Brain microvascular endothelial cell (primary cell): ENCODE measurements at regions not wholly inside any gene's neighbourhood (a gene's known extent, or its start where the extent isn't known, plus 50 kb on each side); places are given as distances from the start of the nearest gene placed in this dataset.

ENCODE experiments used
- DNase-seq: peaks from one replicate; pipeline ENCODE4 v3.0.0-alpha.2; 2020
- H3K27ac ChIP-seq: fragments of 250-450 bp; sonication (Bioruptor Pico); 2 replicates; pipeline ENCODE4 v1.5.1; 2020; ENCODE audit warnings: mild to moderate bottlenecking, moderate library complexity
- H3K27me3 ChIP-seq: fragments of 250-450 bp; sonication (Bioruptor Pico); replicated peaks from 2 replicates; pipeline ENCODE4 v1.5.1; 2020; ENCODE audit warnings: mild to moderate bottlenecking
- H3K36me3 ChIP-seq: fragments of 250-450 bp; sonication (Bioruptor Pico); replicated peaks from 2 replicates; pipeline ENCODE4 v1.5.1; 2020; ENCODE audit warnings: mild to moderate bottlenecking
- H3K4me3 ChIP-seq: 2 replicates; pipeline ENCODE4 v1.5.1; 2011; ENCODE audit warnings: low read depth, mild to moderate bottlenecking, control low read depth, low read length, moderate library complexity
- in situ Hi-C: cut with HindIII; loops from 2 replicates; pipeline ENCODE4 v1.10.0; 2017; ENCODE audit warnings: low sequenced_read_pairs, low pct_ligation_motif_present
- TF ChIP-seq, protein P1 (sequence below): IDR thresholded peaks from 2 replicates; pipeline ENCODE4 v1.5.1; 2011; ENCODE audit warnings: low read depth, mild to moderate bottlenecking, moderate library complexity, low read length, control low read depth, inconsistent platforms; ENCODE audit errors: missing control alignments

DNA sequence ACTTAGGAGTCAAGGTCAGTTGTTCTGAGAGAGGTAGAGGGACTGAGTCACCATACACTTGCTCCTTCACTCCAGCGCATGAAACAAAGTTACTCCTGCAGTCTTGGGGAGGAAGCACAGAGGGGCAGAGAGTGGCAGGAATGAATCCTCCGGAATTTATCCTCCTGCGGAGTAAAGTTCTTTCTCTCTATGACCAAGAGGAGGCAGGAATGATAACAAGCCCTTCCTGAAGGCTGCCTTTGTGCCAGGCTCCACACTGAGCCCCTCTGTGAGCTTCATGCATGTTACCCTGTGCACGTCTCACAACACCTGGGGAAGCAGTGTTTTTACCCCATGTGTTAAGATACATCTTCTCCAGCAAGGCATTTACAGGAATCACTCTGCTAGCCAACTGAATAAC, 458.4 kb downstream of the KLF12 start:
- in situ Hi-C loops = no loop called here
- TF ChIP-seq, protein P1, sequence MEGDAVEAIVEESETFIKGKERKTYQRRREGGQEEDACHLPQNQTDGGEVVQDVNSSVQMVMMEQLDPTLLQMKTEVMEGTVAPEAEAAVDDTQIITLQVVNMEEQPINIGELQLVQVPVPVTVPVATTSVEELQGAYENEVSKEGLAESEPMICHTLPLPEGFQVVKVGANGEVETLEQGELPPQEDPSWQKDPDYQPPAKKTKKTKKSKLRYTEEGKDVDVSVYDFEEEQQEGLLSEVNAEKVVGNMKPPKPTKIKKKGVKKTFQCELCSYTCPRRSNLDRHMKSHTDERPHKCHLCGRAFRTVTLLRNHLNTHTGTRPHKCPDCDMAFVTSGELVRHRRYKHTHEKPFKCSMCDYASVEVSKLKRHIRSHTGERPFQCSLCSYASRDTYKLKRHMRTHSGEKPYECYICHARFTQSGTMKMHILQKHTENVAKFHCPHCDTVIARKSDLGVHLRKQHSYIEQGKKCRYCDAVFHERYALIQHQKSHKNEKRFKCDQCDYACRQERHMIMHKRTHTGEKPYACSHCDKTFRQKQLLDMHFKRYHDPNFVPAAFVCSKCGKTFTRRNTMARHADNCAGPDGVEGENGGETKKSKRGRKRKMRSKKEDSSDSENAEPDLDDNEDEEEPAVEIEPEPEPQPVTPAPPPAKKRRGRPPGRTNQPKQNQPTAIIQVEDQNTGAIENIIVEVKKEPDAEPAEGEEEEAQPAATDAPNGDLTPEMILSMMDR = no peak
- H3K4me3 ChIP-seq = no peak overlapping the region
- DNase-seq = no peak
- no peaks in the 10 kb centered on the region for H3K27me3 ChIP-seq
- no peaks in the 10 kb centered on the region for H3K36me3 ChIP-seq
- no peak overlapping the region for H3K27ac ChIP-seq

DNA sequence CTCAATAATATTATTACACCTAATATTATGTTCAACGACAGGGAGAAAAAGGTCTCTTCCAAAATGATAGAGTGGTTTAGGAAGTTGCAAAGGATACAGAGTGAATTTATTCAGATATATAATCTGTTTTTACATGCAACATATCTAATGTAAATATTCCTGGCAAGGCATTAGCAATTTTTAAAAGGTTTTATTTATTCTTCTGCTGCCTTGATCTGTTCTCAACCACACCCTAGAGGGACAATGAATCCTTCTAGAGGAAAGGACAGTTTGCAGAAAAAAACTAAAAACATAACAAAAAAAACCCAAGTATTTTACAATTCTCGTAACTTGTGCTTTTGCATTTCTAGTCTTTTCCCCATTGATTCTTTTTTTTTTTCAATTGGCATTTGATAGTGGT, 459.6 kb downstream of the KLF12 start:
- in situ Hi-C loops = no loop called here
- H3K27me3 ChIP-seq = no peaks in the 10 kb centered on the region
- DNase-seq = no peak
- TF ChIP-seq, protein P1 = no peak
- H3K27ac ChIP-seq = no peak overlapping the region
- no peaks in the 10 kb centered on the region for H3K36me3 ChIP-seq
- H3K4me3 ChIP-seq = no peak overlapping the region

DNA sequence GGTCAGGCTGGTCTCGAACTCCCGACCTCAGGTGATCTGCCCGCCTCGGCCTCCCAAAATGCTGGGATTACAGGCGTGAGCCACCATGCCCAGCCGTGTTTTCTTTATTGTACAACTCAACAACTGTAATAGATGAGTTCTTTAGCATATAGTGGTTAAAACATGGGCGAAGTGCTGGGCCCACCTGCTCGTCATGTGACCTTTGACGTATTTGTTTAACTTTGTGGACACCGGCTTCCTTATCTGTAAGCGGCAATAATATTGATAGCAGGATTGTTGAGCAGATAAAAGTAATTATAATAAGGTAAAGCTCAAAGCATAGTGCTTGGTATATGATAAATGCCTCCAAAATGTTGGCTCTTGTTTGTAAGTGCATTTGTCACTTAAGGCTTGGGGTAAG, 460.3 kb downstream of the KLF12 start:
- no peaks in the 10 kb centered on the region for H3K27me3 ChIP-seq
- in situ Hi-C loops = no loop called here
- H3K27ac ChIP-seq = no peak overlapping the region
- TF ChIP-seq, protein P1 = no peak
- H3K4me3 ChIP-seq = no peak overlapping the region
- DNase-seq = no peak
- no peaks in the 10 kb centered on the region for H3K36me3 ChIP-seq

DNA sequence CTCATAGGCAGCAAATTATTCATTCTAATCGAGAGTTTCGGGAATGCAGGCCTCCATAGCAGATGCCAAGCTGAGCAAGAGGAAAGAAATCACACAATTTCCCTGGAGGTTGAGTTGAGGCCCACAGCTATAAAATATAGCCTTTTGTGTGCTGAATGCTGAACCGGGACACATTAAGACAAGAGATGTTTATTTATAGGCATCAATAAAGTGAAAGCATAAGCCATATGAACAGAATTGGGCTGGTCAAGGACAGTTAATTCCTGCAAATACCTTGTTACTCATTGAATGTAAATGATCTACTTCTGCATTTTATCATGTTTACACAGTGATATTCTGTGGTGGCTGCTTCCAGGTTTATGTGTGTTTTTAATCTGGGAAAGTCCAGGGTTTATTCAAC, 461.7 kb downstream of the KLF12 start:
- TF ChIP-seq, protein P1 = no peak
- H3K27me3 ChIP-seq = no peaks in the 10 kb centered on the region
- in situ Hi-C loops = no loop called here
- H3K27ac ChIP-seq = no peak overlapping the region
- no peak overlapping the region for H3K4me3 ChIP-seq
- no peaks in the 10 kb centered on the region for H3K36me3 ChIP-seq
- no peak for DNase-seq

DNA sequence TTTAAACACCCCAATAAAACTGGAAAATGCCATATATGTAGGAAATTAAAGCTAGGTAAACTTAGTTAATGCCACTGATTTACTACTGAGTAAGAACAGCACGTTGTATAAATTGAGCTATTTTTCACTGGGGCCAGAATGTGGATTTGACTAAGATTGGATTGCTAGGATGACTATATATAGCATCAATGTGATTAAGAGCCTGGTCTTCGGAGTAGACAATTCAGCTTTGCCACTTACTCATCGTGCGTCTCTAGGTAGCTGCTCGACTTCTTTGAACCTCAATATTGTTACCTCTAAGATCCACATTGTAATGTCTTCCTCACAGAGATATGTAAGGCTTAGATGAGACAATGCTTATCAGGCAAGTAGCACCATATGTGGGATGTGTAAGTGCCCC, 462.5 kb downstream of the KLF12 start:
- in situ Hi-C loops = no loop called here
- no peak overlapping the region for H3K27ac ChIP-seq
- no peaks in the 10 kb centered on the region for H3K36me3 ChIP-seq
- H3K4me3 ChIP-seq = no peak overlapping the region
- DNase-seq = no peak
- TF ChIP-seq, protein P1 = no peak
- no peaks in the 10 kb centered on the region for H3K27me3 ChIP-seq

DNA sequence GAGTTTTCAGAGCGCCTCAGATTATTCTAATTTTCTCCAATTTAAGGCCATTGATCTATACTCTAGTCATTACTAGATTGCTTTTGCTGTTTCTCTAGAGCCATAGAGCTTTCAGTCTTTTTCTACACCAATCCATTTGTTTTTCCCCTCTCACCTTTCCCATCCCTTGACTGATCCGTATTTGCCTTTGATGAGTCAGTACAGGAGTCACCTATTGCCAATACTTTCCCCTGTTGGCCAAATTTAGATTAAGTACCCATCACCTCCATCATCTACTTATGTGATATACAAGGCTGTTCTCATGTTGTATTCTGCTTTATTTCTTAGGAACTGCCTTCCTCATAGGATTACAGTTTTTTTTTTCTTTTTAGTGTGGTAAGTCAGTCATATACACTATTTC, 463.2 kb downstream of the KLF12 start:
- TF ChIP-seq, protein P1 = no peak
- H3K27me3 ChIP-seq = no peaks in the 10 kb centered on the region
- no peak for DNase-seq
- no peak overlapping the region for H3K4me3 ChIP-seq
- H3K27ac ChIP-seq = no peak overlapping the region
- no peaks in the 10 kb centered on the region for H3K36me3 ChIP-seq
- in situ Hi-C loops = no loop called here
